ENCODE measurements at regions not wholly inside any gene's neighbourhood (a gene's known extent, or its start where the extent isn't known, plus 50 kb on each side); places are given as distances from the start of the nearest gene placed in this dataset.

GRCh38 chr6:166106076-166106686 lies 61.5 kb downstream of the TBXT start:
- H3K4me3 Mint-ChIP-seq (ENCODE audit: unreplicated experiment): no peak overlapping the region
- H3K4me1 Mint-ChIP-seq (ENCODE audit: unreplicated experiment): no peaks in the 10 kb centered on the region
- H3K9me3 Mint-ChIP-seq (ENCODE audit: unreplicated experiment): peaks cover 11% of the 10 kb centered on the region
- peaks cover 7% of the 10 kb centered on the region for H3K36me3 Mint-ChIP-seq (ENCODE audit: low read depth, unreplicated experiment)
- peak; percentile 86 for TF ChIP-seq CTCF (IDR thresholded peaks at IDR 0.05; ENCODE audit: unreplicated experiment)
- H3K27ac Mint-ChIP-seq (ENCODE audit: unreplicated experiment): no peak overlapping the region
- DNase-seq (ENCODE audit: low spot score): peak; percentile 79
- peaks cover 3% of the 10 kb centered on the region for H3K27me3 Mint-ChIP-seq (ENCODE audit: unreplicated experiment)

GRCh38 chr6:166105341-166106075 lies 62.1 kb downstream of the TBXT start:
- H3K27ac Mint-ChIP-seq (ENCODE audit: unreplicated experiment): no peak overlapping the region
- peaks cover 11% of the 10 kb centered on the region for H3K9me3 Mint-ChIP-seq (ENCODE audit: unreplicated experiment)
- no peak for DNase-seq (ENCODE audit: low spot score)
- no peak overlapping the region for H3K4me3 Mint-ChIP-seq (ENCODE audit: unreplicated experiment)
- H3K27me3 Mint-ChIP-seq (ENCODE audit: unreplicated experiment): peaks cover 3% of the 10 kb centered on the region
- H3K36me3 Mint-ChIP-seq (ENCODE audit: low read depth, unreplicated experiment): peaks cover 7% of the 10 kb centered on the region
- no peak for TF ChIP-seq CTCF (IDR thresholded peaks at IDR 0.05; ENCODE audit: unreplicated experiment)
- no peaks in the 10 kb centered on the region for H3K4me1 Mint-ChIP-seq (ENCODE audit: unreplicated experiment)

GRCh38 chr6:166104872-166105271 lies 62.8 kb downstream of the TBXT start:
- Mint-ChIP-seq H3K27me3 (ENCODE audit: unreplicated experiment) (peaks cover 3% of the 10 kb centered on the region), H3K4me1 (ENCODE audit: unreplicated experiment) (no peaks in the 10 kb centered on the region), H3K9me3 (ENCODE audit: unreplicated experiment) (peaks cover 11% of the 10 kb centered on the region), H3K27ac (ENCODE audit: unreplicated experiment) (no peak overlapping the region), H3K36me3 (ENCODE audit: low read depth, unreplicated experiment) (peaks cover 7% of the 10 kb centered on the region), H3K4me3 (ENCODE audit: unreplicated experiment) (no peak overlapping the region)
- no peak for TF ChIP-seq CTCF (IDR thresholded peaks at IDR 0.05; ENCODE audit: unreplicated experiment)
- no peak for DNase-seq (ENCODE audit: low spot score)

GRCh38 chr6:166104107-166104506 lies 63.5 kb downstream of the TBXT start:
- Mint-ChIP-seq H3K27ac (ENCODE audit: unreplicated experiment) (no peak overlapping the region), H3K4me1 (ENCODE audit: unreplicated experiment) (no peaks in the 10 kb centered on the region), H3K4me3 (ENCODE audit: unreplicated experiment) (no peak overlapping the region), H3K27me3 (ENCODE audit: unreplicated experiment) (peaks cover 3% of the 10 kb centered on the region), H3K9me3 (ENCODE audit: unreplicated experiment) (peaks cover 11% of the 10 kb centered on the region), H3K36me3 (ENCODE audit: low read depth, unreplicated experiment) (peaks cover 7% of the 10 kb centered on the region)
- DNase-seq (ENCODE audit: low spot score): no peak
- TF ChIP-seq CTCF (IDR thresholded peaks at IDR 0.05; ENCODE audit: unreplicated experiment): no peak

GRCh38 chr6:166101819-166102419 lies 65.7 kb downstream of the TBXT start:
- no peak overlapping the region for H3K27ac Mint-ChIP-seq (ENCODE audit: unreplicated experiment)
- peaks cover 11% of the 10 kb centered on the region for H3K9me3 Mint-ChIP-seq (ENCODE audit: unreplicated experiment)
- peaks cover 3% of the 10 kb centered on the region for H3K27me3 Mint-ChIP-seq (ENCODE audit: unreplicated experiment)
- H3K4me3 Mint-ChIP-seq (ENCODE audit: unreplicated experiment): no peak overlapping the region
- no peaks in the 10 kb centered on the region for H3K4me1 Mint-ChIP-seq (ENCODE audit: unreplicated experiment)
- DNase-seq (ENCODE audit: low spot score): no peak
- no peak for TF ChIP-seq CTCF (IDR thresholded peaks at IDR 0.05; ENCODE audit: unreplicated experiment)
- peaks cover 7% of the 10 kb centered on the region for H3K36me3 Mint-ChIP-seq (ENCODE audit: low read depth, unreplicated experiment)

All from endothelial cell (in vitro differentiated cells).